ENCODE measurements at regions not wholly inside any gene's neighbourhood (a gene's known extent, or its start where the extent isn't known, plus 50 kb on each side); places are given as distances from the start of the nearest gene placed in this dataset.

- DNase-seq: no peak
These were observed 120.2 kb upstream of the GK2 start for GRCh38 chr4:79528241-79528706.

- no peak for DNase-seq
These were observed 118.9 kb upstream of the GK2 start for GRCh38 chr4:79526641-79527565.

DNA sequence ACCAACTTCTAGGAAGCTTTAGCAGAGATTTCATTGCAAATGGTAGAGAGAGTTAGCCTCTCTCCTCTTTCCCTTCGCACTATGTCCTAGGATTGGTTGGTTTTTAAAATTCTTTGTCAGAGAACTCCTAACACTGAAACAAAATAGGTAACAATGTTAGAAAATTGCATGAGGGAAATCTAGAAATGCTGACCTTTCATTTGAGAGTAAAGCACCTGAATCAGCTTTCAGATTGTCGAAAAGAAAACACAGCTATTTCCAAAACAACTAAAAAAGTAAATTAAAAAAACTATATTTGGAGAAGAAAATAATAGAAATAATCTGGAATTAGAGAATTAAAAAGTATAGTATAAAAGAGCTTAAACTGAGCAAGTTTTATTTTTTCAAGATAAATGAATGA, 108.1 kb upstream of the GK2 start:
- no peak for DNase-seq

GRCh38 chr4:79514621-79515329, 106.7 kb upstream of the GK2 start:
- no peak for DNase-seq

DNA sequence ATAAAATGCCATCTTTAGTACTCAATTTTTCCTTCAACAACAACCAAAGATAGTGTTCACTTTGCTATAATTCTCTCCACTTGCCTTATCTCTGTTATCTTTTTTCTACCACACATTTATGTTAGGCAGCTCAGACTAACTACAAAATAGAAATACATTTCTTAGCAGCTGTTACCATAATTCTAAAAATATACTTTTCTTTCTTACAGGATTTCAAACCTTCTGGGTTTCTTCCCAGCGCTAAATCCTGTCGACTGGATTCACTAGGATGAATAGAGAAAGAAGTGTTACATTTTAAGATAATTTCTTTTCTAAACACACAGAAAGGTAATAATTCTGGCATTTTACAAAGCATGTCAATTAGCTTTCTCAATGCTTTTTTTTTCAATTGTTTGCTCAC, 105.5 kb upstream of the GK2 start:
- DNase-seq: no peak

DNA sequence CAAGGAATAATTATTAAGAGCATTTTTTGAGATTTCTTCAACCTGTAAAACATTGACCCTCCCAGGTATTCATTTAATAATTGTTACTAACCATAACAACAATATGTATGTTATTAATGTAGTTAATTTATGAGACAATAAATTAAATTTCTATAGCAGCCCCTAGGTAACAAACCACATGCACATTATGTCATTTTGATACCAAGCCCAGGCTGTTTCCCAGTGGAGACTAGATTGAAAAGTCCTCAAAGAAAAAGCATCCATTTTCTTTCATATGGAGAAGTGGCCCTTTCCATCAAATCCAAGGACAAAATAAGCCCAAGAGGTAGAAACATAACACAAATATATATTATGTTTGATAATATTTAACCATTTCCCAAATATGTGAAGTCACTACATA, 104.3 kb upstream of the GK2 start:
- no peak for DNase-seq

- no peak for DNase-seq
These were observed 94.1 kb upstream of the GK2 start for GRCh38 chr4:79502081-79502480.

DNA sequence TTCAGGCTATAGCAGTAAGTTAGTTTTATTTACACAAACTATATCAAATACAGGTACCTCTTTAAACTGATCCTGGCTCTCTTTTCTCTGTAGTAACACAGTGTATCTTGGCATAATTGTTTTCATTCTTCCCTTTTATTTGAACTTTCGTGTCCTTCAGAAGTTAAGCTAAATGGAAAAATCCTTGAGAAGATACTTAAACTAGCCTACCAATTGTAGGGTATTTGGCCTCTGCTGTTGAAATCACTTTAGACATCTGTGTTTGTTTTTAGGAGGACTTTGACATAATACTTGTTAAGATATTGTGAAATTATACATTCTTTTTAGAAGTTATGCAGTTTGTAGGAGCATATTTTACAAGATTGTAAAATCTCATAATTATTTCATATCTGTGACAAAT, 90.3 kb upstream of the GK2 start:
- no peak for DNase-seq

GRCh38 chr4:79497001-79497400, 89.0 kb upstream of the GK2 start:
- DNase-seq: no peak

DNA sequence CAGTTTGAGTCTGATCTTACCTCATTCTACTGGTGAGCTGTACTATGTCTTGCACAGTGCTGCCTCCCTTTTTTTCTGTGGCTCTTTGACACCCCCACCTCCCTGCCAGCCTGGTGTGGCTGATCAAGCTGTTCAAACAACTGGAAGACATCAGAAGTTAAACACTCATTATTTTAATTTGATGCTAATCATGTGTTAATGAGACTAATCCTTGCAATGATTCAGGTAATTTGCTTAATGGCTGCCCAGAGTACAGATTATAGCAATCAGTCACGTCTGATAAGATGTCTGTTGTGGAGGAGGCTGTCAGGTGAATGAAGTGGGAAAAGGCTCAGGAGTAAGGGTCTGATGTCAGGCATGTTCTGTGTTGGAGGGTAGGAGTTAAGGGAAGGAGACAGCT, 87.4 kb upstream of the GK2 start:
- DNase-seq: no peak

DNA sequence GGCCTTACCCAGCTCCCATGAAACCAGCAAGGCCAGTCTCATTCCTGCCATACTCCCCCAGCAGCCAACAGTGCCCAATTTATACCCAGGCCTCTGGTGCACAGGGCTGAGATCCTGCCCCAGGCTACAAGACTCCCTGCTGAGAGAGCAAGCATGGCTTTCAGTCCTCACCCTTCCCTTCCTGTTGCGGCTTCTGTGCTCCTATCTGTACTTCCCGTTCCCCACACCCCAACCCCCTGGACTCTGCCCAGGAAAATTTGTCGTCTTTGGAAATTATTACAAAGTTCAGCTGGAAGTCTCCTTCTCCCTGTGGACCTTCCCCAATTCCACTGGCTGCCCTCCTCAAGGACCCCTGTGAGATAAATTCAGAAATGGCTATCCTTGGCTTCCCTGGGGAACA, 84.1 kb upstream of the GK2 start:
- no peak for DNase-seq

GRCh38 chr4:79489506-79489905, 81.5 kb upstream of the GK2 start:
- DNase-seq: no peak

DNA sequence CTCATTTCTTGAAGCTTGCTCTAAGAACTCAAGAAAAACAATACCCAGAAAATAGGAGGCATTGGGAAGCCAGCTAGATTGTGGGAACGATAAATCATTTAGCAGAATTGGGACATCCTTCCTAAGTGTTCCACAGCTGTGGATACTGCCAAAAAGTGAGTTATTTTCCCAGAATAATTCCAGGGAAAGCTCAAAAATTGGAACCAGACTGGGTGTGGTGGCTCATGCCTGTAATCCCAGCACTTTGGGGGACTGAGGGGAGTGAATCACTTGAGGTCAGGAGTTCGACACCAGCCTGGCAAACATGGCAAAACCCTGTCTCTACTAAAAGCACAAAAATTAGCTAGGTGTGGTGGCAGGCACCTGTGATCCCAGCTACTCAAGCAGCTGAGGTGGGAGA, 68.2 kb upstream of the GK2 start:
- DNase-seq: no peak

DNA sequence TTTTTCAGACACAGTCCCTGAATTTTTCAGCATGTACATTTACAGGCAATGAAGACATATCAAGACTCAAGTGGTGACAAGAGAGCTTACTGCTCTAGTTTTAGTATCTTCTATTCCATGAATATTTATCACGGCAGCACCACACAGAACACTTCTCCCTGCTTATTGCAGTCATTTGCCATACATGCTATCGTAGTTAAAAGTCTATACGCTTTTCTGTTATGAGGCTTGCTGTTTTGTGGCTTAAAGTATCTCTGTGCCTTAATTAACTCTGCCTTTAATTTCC, 65.4 kb upstream of the GK2 start:
- DNase-seq: no peak

DNA sequence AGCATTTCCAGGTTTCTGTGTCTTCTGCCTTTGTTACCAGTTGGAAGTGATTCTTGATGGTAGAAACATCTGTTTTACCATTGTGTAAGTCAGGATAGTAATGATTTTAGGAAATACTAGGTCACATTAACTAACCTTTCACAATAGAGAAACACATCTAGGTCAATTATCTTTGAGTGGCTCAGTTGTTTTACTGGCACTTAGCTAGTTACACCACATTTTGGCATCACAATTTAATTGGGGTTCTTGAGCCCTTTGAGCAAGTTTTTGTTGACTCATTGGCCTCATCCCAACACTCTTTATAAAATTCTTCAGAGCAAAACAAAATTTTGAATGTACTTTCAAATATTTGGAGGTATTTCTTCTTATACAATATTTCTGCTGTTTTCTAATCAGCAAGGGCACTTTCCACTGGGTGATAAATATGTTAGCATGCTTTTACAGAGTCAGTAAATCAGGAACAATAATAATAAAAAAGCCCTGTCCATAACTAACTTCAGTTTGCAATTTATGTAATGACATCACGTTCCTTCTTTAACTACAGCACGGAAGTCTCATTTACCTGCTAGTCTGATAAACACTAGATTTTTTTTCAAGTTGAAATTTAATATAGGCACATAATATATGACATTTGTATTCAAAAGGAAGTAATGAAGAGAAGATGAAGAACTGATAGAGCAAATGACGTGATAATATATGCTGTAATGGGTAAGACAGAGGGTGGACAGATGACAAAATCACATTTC, 64.8 kb upstream of the GK2 start:
- no peak for DNase-seq

DNA sequence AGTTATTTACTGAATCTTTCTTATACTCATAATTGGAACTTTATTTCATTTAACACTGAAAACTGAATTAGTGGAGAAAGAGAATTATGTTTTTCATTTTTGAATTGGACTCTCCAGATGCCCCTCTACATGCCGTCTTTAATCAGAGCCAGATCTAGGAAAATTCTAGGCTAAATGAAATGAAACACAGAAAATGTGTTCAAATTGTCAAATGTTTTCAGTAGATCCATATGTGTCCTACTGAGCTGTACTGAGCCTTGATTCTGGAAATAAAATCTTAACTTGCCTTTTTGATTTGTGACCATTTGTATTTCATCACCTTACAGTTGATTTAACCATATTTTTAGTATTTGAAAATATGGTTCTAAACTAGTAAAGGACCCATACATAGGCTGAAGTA, 64.0 kb upstream of the GK2 start:
- no peak for DNase-seq

GRCh38 chr4:79471309-79471708, 63.3 kb upstream of the GK2 start:
- DNase-seq: no peak

- no peak for DNase-seq
These were observed 59.4 kb upstream of the GK2 start for GRCh38 chr4:79467246-79467932.

- no peak for DNase-seq
These were observed 58.6 kb upstream of the GK2 start for GRCh38 chr4:79466621-79467020.
